Activated B cell treated with CpG ODN at 0.5 μM for 24 hours (primary cell): ENCODE measurements at regions not wholly inside any gene's neighbourhood (a gene's known extent, or its start where the extent isn't known, plus 50 kb on each side); places are given as distances from the start of the nearest gene placed in this dataset.

ENCODE experiments used
- ATAC-seq: fragments of 200-7000 bp; cut with Tn5 transposase; one replicate; pipeline ENCODE4 v1.10.0; 2021; ENCODE audit warnings: low read depth, mild to moderate bottlenecking, moderate library complexity
- CTCF ChIA-PET: fragments of 350-600 bp; sonication (Branson Sonifier 250); formaldehyde crosslinking; loops from one replicate; lab custom pipeline; 2021; ENCODE audit warnings: antibody characterized with exemption; lab: Charles Lee
- POLR2A ChIA-PET: fragments of 350-600 bp; sonication (Branson Sonifier 250); formaldehyde crosslinking; loops from one replicate; lab custom pipeline; 2021; ENCODE audit warnings: antibody characterized with exemption; lab: Charles Lee
- DNase-seq: peaks from one replicate; pipeline ENCODE4 v3.0.0; 2022
- H3K27ac Mint-ChIP-seq: one replicate; pipeline ENCODE4 v1.8.0; 2020; ENCODE audit warnings: mixed read lengths
- H3K27me3 Mint-ChIP-seq: one replicate; pipeline ENCODE4 v1.8.0; 2021; ENCODE audit warnings: mixed read lengths
- H3K36me3 Mint-ChIP-seq: one replicate; pipeline ENCODE4 v1.8.0; 2021; ENCODE audit warnings: low read depth, mixed read lengths
- H3K4me1 Mint-ChIP-seq: one replicate; pipeline ENCODE4 v1.8.0; 2021; ENCODE audit warnings: mixed read lengths
- H3K4me3 Mint-ChIP-seq: one replicate; pipeline ENCODE4 v1.8.0; 2020; ENCODE audit warnings: mild to moderate bottlenecking, mixed read lengths
- H3K9me3 Mint-ChIP-seq: one replicate; pipeline ENCODE4 v1.8.0; 2020; ENCODE audit warnings: mixed read lengths
- intact Hi-C: fragments of 100-400 bp; cut with micrococcal nuclease; formaldehyde crosslinking; loops from one replicate; pipeline ENCODE4 v1.15.1; 2024
- TF ChIP-seq, protein P1 (sequence below): fragments of 200-600 bp; IDR thresholded peaks from one replicate; pipeline ENCODE4 v1.8.0; 2022; ENCODE audit warnings: antibody characterized with exemption, mild to moderate bottlenecking

DNA sequence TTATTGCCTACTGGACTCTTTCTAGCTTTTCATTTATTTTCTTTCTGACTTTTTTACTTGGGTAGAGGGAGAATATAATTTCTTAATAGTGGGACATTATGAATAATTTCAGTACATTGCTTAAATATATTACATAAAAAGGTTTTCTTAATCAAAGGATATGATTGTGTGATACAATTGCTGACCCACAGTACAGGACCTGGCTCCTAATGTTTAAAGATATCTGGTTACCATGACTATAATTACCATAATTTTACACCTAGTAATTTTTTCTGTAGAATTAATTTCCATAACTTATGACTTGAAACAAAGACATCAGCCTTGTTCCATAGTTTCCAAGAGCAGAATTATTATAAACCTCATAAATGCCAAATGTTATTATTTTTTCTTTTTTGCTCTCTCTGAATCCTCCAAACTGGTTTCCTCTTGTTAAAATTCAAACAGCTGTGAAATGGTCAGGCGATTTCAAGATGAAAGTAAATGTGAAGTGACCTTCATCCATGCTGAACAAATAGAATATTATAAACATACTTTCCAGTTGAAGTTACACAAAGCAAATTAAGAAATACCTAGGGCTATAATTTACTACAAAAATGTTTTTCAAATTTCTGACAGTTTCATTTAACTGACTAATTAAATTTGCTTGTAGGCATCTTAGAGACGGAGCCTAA is 301.2 kb upstream of the TYRP1 start:
- intact Hi-C loops: loop anchor here (5.0 kb wide), 1 partner anchor 50 kb away; no protein-coding TSS in a partner anchor
- ChIA-PET CTCF (no interaction called here), POLR2A (no interaction called here)
- no peaks in the 10 kb centered on the region for H3K27me3 Mint-ChIP-seq
- no peaks in the 10 kb centered on the region for H3K4me1 Mint-ChIP-seq
- no peak overlapping the region for H3K27ac Mint-ChIP-seq
- TF ChIP-seq, protein P1, sequence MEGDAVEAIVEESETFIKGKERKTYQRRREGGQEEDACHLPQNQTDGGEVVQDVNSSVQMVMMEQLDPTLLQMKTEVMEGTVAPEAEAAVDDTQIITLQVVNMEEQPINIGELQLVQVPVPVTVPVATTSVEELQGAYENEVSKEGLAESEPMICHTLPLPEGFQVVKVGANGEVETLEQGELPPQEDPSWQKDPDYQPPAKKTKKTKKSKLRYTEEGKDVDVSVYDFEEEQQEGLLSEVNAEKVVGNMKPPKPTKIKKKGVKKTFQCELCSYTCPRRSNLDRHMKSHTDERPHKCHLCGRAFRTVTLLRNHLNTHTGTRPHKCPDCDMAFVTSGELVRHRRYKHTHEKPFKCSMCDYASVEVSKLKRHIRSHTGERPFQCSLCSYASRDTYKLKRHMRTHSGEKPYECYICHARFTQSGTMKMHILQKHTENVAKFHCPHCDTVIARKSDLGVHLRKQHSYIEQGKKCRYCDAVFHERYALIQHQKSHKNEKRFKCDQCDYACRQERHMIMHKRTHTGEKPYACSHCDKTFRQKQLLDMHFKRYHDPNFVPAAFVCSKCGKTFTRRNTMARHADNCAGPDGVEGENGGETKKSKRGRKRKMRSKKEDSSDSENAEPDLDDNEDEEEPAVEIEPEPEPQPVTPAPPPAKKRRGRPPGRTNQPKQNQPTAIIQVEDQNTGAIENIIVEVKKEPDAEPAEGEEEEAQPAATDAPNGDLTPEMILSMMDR: no peak
- ATAC-seq (no peak), DNase-seq (no peak)
- no peaks in the 10 kb centered on the region for H3K36me3 Mint-ChIP-seq
- no peak overlapping the region for H3K4me3 Mint-ChIP-seq
- no peaks in the 10 kb centered on the region for H3K9me3 Mint-ChIP-seq

DNA sequence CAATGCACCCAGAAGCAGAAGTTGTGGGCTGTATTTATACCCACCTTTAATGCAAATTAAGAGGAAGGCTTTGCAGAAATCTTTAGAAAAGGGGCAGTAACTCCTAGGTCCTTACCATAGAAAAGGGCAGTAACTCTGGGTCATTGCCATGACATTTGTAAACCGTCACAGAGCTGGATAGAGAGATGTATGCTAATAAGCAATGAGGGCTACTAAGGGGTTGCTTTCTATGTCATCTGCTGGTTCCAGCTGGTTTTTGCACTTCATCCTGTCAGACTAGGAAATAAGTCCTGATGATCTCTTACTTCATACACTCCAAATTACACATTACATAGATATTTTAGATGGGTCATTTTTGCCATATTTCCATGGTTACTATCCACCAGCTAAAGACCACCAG is 299.1 kb upstream of the TYRP1 start:
- intact Hi-C loops: loop anchor here (5.0 kb wide), 1 partner anchor 48 kb away; no protein-coding TSS in a partner anchor
- Mint-ChIP-seq H3K4me1 (no peaks in the 10 kb centered on the region), H3K36me3 (no peaks in the 10 kb centered on the region), H3K27me3 (no peaks in the 10 kb centered on the region), H3K9me3 (peaks cover 3% of the 10 kb centered on the region), H3K4me3 (no peak overlapping the region), H3K27ac (no peak overlapping the region)
- no peak for DNase-seq
- CTCF ChIA-PET: no interaction called here
- ATAC-seq: no peak
- POLR2A ChIA-PET: no interaction called here
- TF ChIP-seq, protein P1: no peak

DNA sequence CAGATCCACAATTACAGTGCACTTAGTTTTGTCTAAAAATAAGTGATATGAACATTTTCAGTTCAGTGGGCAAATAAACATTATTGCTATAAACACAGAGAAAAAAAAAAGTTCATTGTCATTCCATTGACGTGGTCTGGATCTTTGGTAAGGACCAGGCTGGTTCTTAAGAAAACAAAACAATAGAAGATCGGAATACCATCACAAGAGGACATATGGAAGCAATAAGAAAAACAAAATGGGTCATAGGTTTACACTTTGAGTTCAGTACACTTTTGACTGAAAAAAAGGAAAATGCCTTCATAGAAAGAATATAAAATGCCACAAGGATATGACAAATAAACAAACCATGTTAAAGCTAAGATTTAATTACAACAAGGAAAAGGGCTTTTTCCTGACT is 289.5 kb upstream of the TYRP1 start:
- Mint-ChIP-seq H3K4me3 (no peak overlapping the region), H3K36me3 (no peaks in the 10 kb centered on the region), H3K9me3 (peaks cover 6% of the 10 kb centered on the region), H3K27me3 (no peaks in the 10 kb centered on the region), H3K27ac (no peak overlapping the region), H3K4me1 (no peaks in the 10 kb centered on the region)
- TF ChIP-seq, protein P1: no peak
- POLR2A ChIA-PET: no interaction called here
- intact Hi-C loops: no loop called here
- CTCF ChIA-PET: no interaction called here
- DNase-seq (no peak), ATAC-seq (no peak)

DNA sequence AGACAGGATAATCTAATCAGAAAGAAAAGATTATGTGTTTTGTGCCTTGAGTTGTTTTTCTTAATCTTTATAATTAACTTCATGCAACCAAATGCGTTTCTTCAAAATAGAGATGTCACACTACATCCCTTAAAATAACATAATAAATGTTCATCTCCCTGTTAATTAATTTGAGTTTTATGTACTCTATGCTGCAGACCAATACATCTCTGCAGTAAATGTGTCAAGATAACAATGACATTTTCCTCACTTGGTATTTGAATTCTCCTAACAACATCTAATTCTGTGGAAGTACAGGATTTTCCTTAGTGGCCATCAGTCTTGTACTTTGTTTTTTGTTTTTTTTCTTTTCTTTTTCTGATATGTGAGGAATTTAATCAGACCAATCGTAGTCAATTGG is 279.2 kb upstream of the TYRP1 start:
- intact Hi-C loops: no loop called here
- H3K4me3 Mint-ChIP-seq: no peak overlapping the region
- no peak overlapping the region for H3K27ac Mint-ChIP-seq
- ATAC-seq: no peak
- CTCF ChIA-PET: no interaction called here
- peaks cover 10% of the 10 kb centered on the region for H3K9me3 Mint-ChIP-seq
- H3K4me1 Mint-ChIP-seq: no peaks in the 10 kb centered on the region
- TF ChIP-seq, protein P1: no peak
- POLR2A ChIA-PET: no interaction called here
- H3K27me3 Mint-ChIP-seq: no peaks in the 10 kb centered on the region
- DNase-seq: no peak
- no peaks in the 10 kb centered on the region for H3K36me3 Mint-ChIP-seq

DNA sequence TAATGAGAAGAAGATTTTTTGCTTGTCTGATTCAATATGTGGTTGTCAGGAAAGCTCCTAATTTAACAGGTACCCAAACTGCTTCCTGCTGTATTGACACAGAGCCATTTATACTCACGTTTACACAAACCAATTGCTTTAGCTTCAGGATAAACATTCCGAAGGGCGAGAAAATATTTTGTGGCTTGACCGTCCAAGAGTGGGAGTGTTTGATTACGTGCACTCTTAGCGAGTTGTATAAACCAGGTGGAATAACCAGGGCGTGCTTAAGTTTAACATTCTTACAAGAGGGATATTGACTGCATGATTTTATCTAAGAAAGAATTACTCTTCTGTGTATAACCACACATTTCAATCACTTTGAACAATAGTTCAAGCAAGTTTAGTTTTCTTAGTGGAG is 278.7 kb upstream of the TYRP1 start:
- Mint-ChIP-seq H3K4me1 (no peaks in the 10 kb centered on the region), H3K27me3 (no peaks in the 10 kb centered on the region), H3K36me3 (no peaks in the 10 kb centered on the region), H3K27ac (no peak overlapping the region), H3K4me3 (no peak overlapping the region), H3K9me3 (peaks cover 10% of the 10 kb centered on the region)
- intact Hi-C loops: no loop called here
- TF ChIP-seq, protein P1: no peak
- no peak for DNase-seq
- no peak for ATAC-seq
- CTCF ChIA-PET: no interaction called here
- POLR2A ChIA-PET: no interaction called here
